Hippocampal formation (tissue), 2 donors: ENCODE measurements at regions not wholly inside any gene's neighbourhood (a gene's known extent, or its start where the extent isn't known, plus 50 kb on each side); places are given as distances from the start of the nearest gene placed in this dataset.
A peak's percentile ranks its signal among the peaks of the same experiment; 100 is the strongest.

ENCODE experiments used
- DNase-seq, 2 donors: peaks; one replicate each; lab custom pipeline; 2025; lab: John Stamatoyannopoulos, UW

GRCh38 chr21:32134441-32135130 is 144.3 kb downstream of the MIS18A start:
- DNase-seq: no peak

- no peak for DNase-seq
Measured at GRCh38 chr21:32132881-32133280, 146.0 kb downstream of the MIS18A start.

GRCh38 chr21:32132409-32132808 is 146.4 kb downstream of the MIS18A start:
- DNase-seq: no peak

GRCh38 chr21:32131960-32132359 is 146.9 kb downstream of the MIS18A start:
- DNase-seq: no peak

- DNase-seq: no peak
Measured at GRCh38 chr21:32131164-32131563, 147.7 kb downstream of the MIS18A start.

GRCh38 chr21:32130031-32130891 is 148.6 kb downstream of the MIS18A start:
- no peak for DNase-seq

GRCh38 chr21:32127081-32127480 is 151.8 kb downstream of the MIS18A start:
- no peak for DNase-seq

GRCh38 chr21:32122082-32122481 is 156.8 kb downstream of the MIS18A start:
- no peak for DNase-seq

- no peak for DNase-seq
Measured at GRCh38 chr21:32120230-32120629, 158.6 kb downstream of the MIS18A start.

GRCh38 chr21:32119811-32120210 is 159.0 kb downstream of the MIS18A start:
- DNase-seq: no peak

- DNase-seq: no peak
Measured at GRCh38 chr21:32119389-32119788, 159.5 kb downstream of the MIS18A start.

- DNase-seq: no peak
Measured at GRCh38 chr21:32114419-32115035, 164.3 kb downstream of the MIS18A start.

- DNase-seq: no peak
Measured at GRCh38 chr21:32113486-32113885, 165.4 kb downstream of the MIS18A start.

GRCh38 chr21:32112195-32112594 is 166.7 kb downstream of the MIS18A start:
- no peak for DNase-seq

GRCh38 chr21:32108566-32108965 is 170.3 kb downstream of the MIS18A start:
- no peak for DNase-seq

- no peak for DNase-seq
Measured at GRCh38 chr21:32103361-32103760, 175.5 kb downstream of the MIS18A start.

GRCh38 chr21:32102426-32102825 is 176.4 kb downstream of the MIS18A start:
- no peak for DNase-seq

GRCh38 chr21:32101277-32101676 is 177.6 kb downstream of the MIS18A start:
- peak in 1 of 2 donors; percentile 48 for DNase-seq

- no peak for DNase-seq
Measured at GRCh38 chr21:32100423-32100822, 178.4 kb downstream of the MIS18A start.

GRCh38 chr21:32099812-32100416 is 178.9 kb downstream of the MIS18A start:
- DNase-seq: no peak

GRCh38 chr21:32096411-32096810 is 182.4 kb downstream of the MIS18A start:
- no peak for DNase-seq

- DNase-seq: no peak
Measured at GRCh38 chr21:32094804-32095203, 184.0 kb downstream of the MIS18A start.
